ENCODE measurements at regions not wholly inside any gene's neighbourhood (a gene's known extent, or its start where the extent isn't known, plus 50 kb on each side); places are given as distances from the start of the nearest gene placed in this dataset.

DNA sequence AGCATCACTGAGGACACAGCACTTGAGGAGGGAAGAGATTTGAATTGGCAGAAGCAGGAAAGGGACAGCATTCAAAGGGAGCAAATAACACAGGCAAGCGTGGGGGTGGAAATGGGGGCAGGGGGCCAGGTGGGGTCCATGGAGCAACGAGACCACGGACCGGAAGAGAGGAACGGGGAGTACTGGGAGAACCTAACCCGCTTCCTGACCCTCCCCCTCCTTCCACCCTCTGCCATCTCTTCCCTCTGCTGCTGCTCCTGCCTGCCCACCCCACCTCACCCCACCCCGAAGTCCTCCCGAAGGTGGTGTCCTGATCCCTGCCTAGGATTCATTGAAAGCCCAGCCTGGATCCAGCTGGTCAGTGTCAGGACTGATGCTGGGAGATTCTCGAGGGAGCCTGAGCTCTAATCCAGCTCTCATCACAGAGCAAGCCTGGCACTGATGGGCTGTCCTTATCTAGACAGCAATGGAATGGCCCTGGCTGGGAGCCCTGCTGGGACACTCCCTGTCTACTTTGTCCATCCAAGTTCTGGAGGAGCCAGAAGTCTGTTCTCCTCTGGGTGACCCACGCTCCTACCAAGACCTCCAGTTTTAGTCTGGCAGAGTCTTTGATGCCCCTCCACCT, 105.0 kb downstream of the TRIM29 start:
- no peak for TF ChIP-seq CTCF (IDR thresholded peaks at IDR 0.05)
- no peak for TF ChIP-seq POLR2A (IDR thresholded peaks at IDR 0.05)
